ENCODE measurements at regions not wholly inside any gene's neighbourhood (a gene's known extent, or its start where the extent isn't known, plus 50 kb on each side); places are given as distances from the start of the nearest gene placed in this dataset.

- Mint-ChIP-seq H3K36me3 (ENCODE audit: low read depth) (peaks cover 47% of the 10 kb centered on the region), H3K4me3 (peak overlapping the region; percentile 59), H3K27me3 (no peaks in the 10 kb centered on the region), H3K27ac (peak overlapping the region; percentile 67), H3K9me3 (no peaks in the 10 kb centered on the region), H3K4me1 (peaks cover 46% of the 10 kb centered on the region)
- intact Hi-C loops (cut with micrococcal nuclease), result no loop called here
- no peak for DNase-seq
Measured at GRCh38 chrX:45756557-45756956, 555.9 kb upstream of the DIPK2B start.

- Mint-ChIP-seq H3K27ac (peak overlapping the region; percentile 65), H3K4me1 (peaks cover 43% of the 10 kb centered on the region), H3K9me3 (no peaks in the 10 kb centered on the region), H3K36me3 (ENCODE audit: low read depth) (peaks cover 42% of the 10 kb centered on the region), H3K27me3 (no peaks in the 10 kb centered on the region), H3K4me3 (peak overlapping the region; percentile 68)
- no peak for DNase-seq
- intact Hi-C loops (cut with micrococcal nuclease), result no loop called here
Measured at GRCh38 chrX:45755703-45756102, 555.0 kb upstream of the DIPK2B start.

- Mint-ChIP-seq H3K27me3 (no peaks in the 10 kb centered on the region), H3K4me1 (peaks cover 34% of the 10 kb centered on the region), H3K36me3 (ENCODE audit: low read depth) (peaks cover 45% of the 10 kb centered on the region), H3K27ac (peak overlapping the region; percentile 76), H3K4me3 (no peak overlapping the region), H3K9me3 (no peaks in the 10 kb centered on the region)
- DNase-seq, result no peak
- intact Hi-C loops (cut with micrococcal nuclease), result no loop called here
Measured at GRCh38 chrX:45751156-45751555, 550.5 kb upstream of the DIPK2B start.

- H3K36me3 Mint-ChIP-seq (ENCODE audit: low read depth), result peaks cover 47% of the 10 kb centered on the region
Measured at GRCh38 chrX:45750639-45751038, 550.0 kb upstream of the DIPK2B start.

GRCh38 chrX:45749375-45749774, 548.7 kb upstream of the DIPK2B start:
- H3K9me3 Mint-ChIP-seq, result no peaks in the 10 kb centered on the region
- H3K27ac Mint-ChIP-seq, result peak overlapping the region; percentile 39
- intact Hi-C loops (cut with micrococcal nuclease), result loop anchor here (5.0 kb wide), 1 partner anchor 232 kb away; no protein-coding TSS in a partner anchor
- H3K36me3 Mint-ChIP-seq (ENCODE audit: low read depth), result peaks cover 53% of the 10 kb centered on the region
- peaks cover 32% of the 10 kb centered on the region for H3K4me1 Mint-ChIP-seq
- no peaks in the 10 kb centered on the region for H3K27me3 Mint-ChIP-seq
- DNase-seq, result no peak
- peak overlapping the region; percentile 21 for H3K4me3 Mint-ChIP-seq

More at GRCh38 chrX:45750639-45751038, 550.0 kb upstream of the DIPK2B start:
- Mint-ChIP-seq H3K9me3 (no peaks in the 10 kb centered on the region), H3K4me1 (peaks cover 33% of the 10 kb centered on the region), H3K4me3 (peak overlapping the region; percentile 15), H3K27me3 (no peaks in the 10 kb centered on the region), H3K27ac (peak overlapping the region; percentile 37)
- no peak for DNase-seq
- intact Hi-C loops (cut with micrococcal nuclease), result no loop called here

- Mint-ChIP-seq H3K27me3 (no peaks in the 10 kb centered on the region), H3K9me3 (no peaks in the 10 kb centered on the region), H3K4me3 (no peak overlapping the region), H3K4me1 (peaks cover 37% of the 10 kb centered on the region), H3K27ac (peak overlapping the region; percentile 20), H3K36me3 (ENCODE audit: low read depth) (peaks cover 60% of the 10 kb centered on the region)
- intact Hi-C loops (cut with micrococcal nuclease), result loop anchor here (5.0 kb wide), 1 partner anchor 231 kb away; no protein-coding TSS in a partner anchor
- no peak for DNase-seq
Measured at GRCh38 chrX:45748369-45748774, 547.7 kb upstream of the DIPK2B start.

- Mint-ChIP-seq H3K27me3 (no peaks in the 10 kb centered on the region), H3K27ac (no peak overlapping the region), H3K9me3 (no peaks in the 10 kb centered on the region), H3K4me1 (peaks cover 37% of the 10 kb centered on the region), H3K4me3 (no peak overlapping the region), H3K36me3 (ENCODE audit: low read depth) (peaks cover 60% of the 10 kb centered on the region)
- no peak for DNase-seq
- intact Hi-C loops (cut with micrococcal nuclease), result loop anchor here (5.0 kb wide), 1 partner anchor 231 kb away; no protein-coding TSS in a partner anchor
Measured at GRCh38 chrX:45747905-45748304, 547.2 kb upstream of the DIPK2B start.

- peak overlapping the region; percentile 65 for H3K27ac Mint-ChIP-seq
- no peaks in the 10 kb centered on the region for H3K27me3 Mint-ChIP-seq
- H3K36me3 Mint-ChIP-seq (ENCODE audit: low read depth), result peaks cover 56% of the 10 kb centered on the region
- peaks cover 35% of the 10 kb centered on the region for H3K4me1 Mint-ChIP-seq
- H3K4me3 Mint-ChIP-seq, result no peak overlapping the region
- no peaks in the 10 kb centered on the region for H3K9me3 Mint-ChIP-seq
- intact Hi-C loops (cut with micrococcal nuclease), result loop anchor here (5.0 kb wide), 1 partner anchor 228 kb away; no protein-coding TSS in a partner anchor
- DNase-seq, result no peak
Measured at GRCh38 chrX:45745479-45745878, 544.8 kb upstream of the DIPK2B start.

- intact Hi-C loops (cut with micrococcal nuclease), result no loop called here
- no peak for DNase-seq
- Mint-ChIP-seq H3K27ac (peak overlapping the region; percentile 58), H3K4me3 (no peak overlapping the region), H3K9me3 (no peaks in the 10 kb centered on the region), H3K36me3 (ENCODE audit: low read depth) (peaks cover 43% of the 10 kb centered on the region), H3K27me3 (no peaks in the 10 kb centered on the region), H3K4me1 (peaks cover 23% of the 10 kb centered on the region)
Measured at GRCh38 chrX:45743906-45744625, 543.4 kb upstream of the DIPK2B start.

- Mint-ChIP-seq H3K9me3 (no peaks in the 10 kb centered on the region), H3K27me3 (no peaks in the 10 kb centered on the region), H3K4me3 (no peak overlapping the region), H3K27ac (no peak overlapping the region), H3K36me3 (ENCODE audit: low read depth) (peaks cover 40% of the 10 kb centered on the region), H3K4me1 (peaks cover 20% of the 10 kb centered on the region)
- DNase-seq, result no peak
- intact Hi-C loops (cut with micrococcal nuclease), result no loop called here
Measured at GRCh38 chrX:45743081-45743533, 542.4 kb upstream of the DIPK2B start.

GRCh38 chrX:45740291-45740690, 539.6 kb upstream of the DIPK2B start:
- DNase-seq, result no peak
- Mint-ChIP-seq H3K27me3 (no peaks in the 10 kb centered on the region), H3K27ac (no peak overlapping the region)

GRCh38 chrX:45735571-45735970, 534.9 kb upstream of the DIPK2B start:
- Mint-ChIP-seq H3K4me1 (no peaks in the 10 kb centered on the region), H3K4me3 (no peak overlapping the region), H3K27me3 (peaks cover 4% of the 10 kb centered on the region), H3K27ac (no peak overlapping the region), H3K9me3 (peaks cover 7% of the 10 kb centered on the region), H3K36me3 (ENCODE audit: low read depth) (no peaks in the 10 kb centered on the region)
- intact Hi-C loops (cut with micrococcal nuclease), result no loop called here
- no peak for DNase-seq

More at GRCh38 chrX:45740291-45740690, 539.6 kb upstream of the DIPK2B start:
- Mint-ChIP-seq H3K4me1 (peaks cover 6% of the 10 kb centered on the region), H3K4me3 (no peak overlapping the region), H3K9me3 (no peaks in the 10 kb centered on the region), H3K36me3 (ENCODE audit: low read depth) (peaks cover 14% of the 10 kb centered on the region)
- intact Hi-C loops (cut with micrococcal nuclease), result no loop called here

GRCh38 chrX:45731448-45731847, 530.8 kb upstream of the DIPK2B start:
- H3K27ac Mint-ChIP-seq, result no peak overlapping the region
- no peak for DNase-seq
- H3K27me3 Mint-ChIP-seq, result peaks cover 5% of the 10 kb centered on the region
- no peaks in the 10 kb centered on the region for H3K36me3 Mint-ChIP-seq (ENCODE audit: low read depth)
- no peak overlapping the region for H3K4me3 Mint-ChIP-seq
- no peaks in the 10 kb centered on the region for H3K4me1 Mint-ChIP-seq
- H3K9me3 Mint-ChIP-seq, result peaks cover 7% of the 10 kb centered on the region
- intact Hi-C loops (cut with micrococcal nuclease), result no loop called here

GRCh38 chrX:45727761-45728160, 527.1 kb upstream of the DIPK2B start:
- H3K36me3 Mint-ChIP-seq (ENCODE audit: low read depth), result no peaks in the 10 kb centered on the region
- no peak overlapping the region for H3K27ac Mint-ChIP-seq
- peaks cover 5% of the 10 kb centered on the region for H3K27me3 Mint-ChIP-seq
- intact Hi-C loops (cut with micrococcal nuclease), result no loop called here
- no peak for DNase-seq
- no peaks in the 10 kb centered on the region for H3K9me3 Mint-ChIP-seq
- H3K4me3 Mint-ChIP-seq, result no peak overlapping the region
- H3K4me1 Mint-ChIP-seq, result no peaks in the 10 kb centered on the region
